CD4-positive, CD25-positive, alpha-beta regulatory T cell (primary cell): ENCODE measurements at regions not wholly inside any gene's neighbourhood (a gene's known extent, or its start where the extent isn't known, plus 50 kb on each side); places are given as distances from the start of the nearest gene placed in this dataset.
"Not testable (repeated sequence)": the region's sequence is repeated elsewhere in the genome, so short reads cannot be mapped to it uniquely, and the experiment has no call there.

Experiments used
- ATAC-seq, 2 donors: fragments of 150-1000 bp; cut with Tn5 transposase; one replicate each; pipeline ENCODE4 v1.10.0; 2021; ENCODE audit warnings: low read depth in 2 of 2, moderate number of reproducible peaks in 2 of 2, moderate library complexity in 1 of 2
- DNase-seq, 3 donors: peaks; one replicate each; pipeline versions ENCODE4 v3.0.0 to v3.0.0-alpha.2; 2012 to 2022; ENCODE audit warnings: mixed read lengths in 1 of 3
- H3K27ac ChIP-seq: one replicate; pipeline ENCODE4 v1.7.0; 2013; ENCODE audit warnings: mild to moderate bottlenecking, low read length; ENCODE audit not compliant: insufficient read depth, poor library complexity, severe bottlenecking
- H3K27me3 ChIP-seq: one replicate; pipeline ENCODE4 v1.7.0; 2013; ENCODE audit warnings: low read length; ENCODE audit not compliant: control insufficient read depth, insufficient read depth
- H3K36me3 ChIP-seq: one replicate; pipeline ENCODE4 v1.7.0; 2013; ENCODE audit warnings: mild to moderate bottlenecking, low read length, moderate library complexity; ENCODE audit not compliant: control insufficient read depth, insufficient read depth
- H3K4me1 ChIP-seq: 2 replicates; pipeline ENCODE4 v1.7.0; 2013; ENCODE audit warnings: mild to moderate bottlenecking, low read length; ENCODE audit not compliant: insufficient read depth, control insufficient read depth, poor library complexity, severe bottlenecking
- H3K4me3 ChIP-seq: one replicate; pipeline ENCODE4 v1.7.0; 2013; ENCODE audit warnings: low read depth, mild to moderate bottlenecking, low read length, moderate library complexity
- H3K9me3 ChIP-seq, 2 experiments: 1 replicate in 1 of 2; 2 replicates in 1 of 2; pipeline ENCODE4 v1.7.0; 2013; ENCODE audit warnings: low read length in 2 of 2, mild to moderate bottlenecking in 1 of 2, moderate library complexity in 1 of 2; ENCODE audit not compliant: control insufficient read depth in 2 of 2
- H3K27ac Mint-ChIP-seq, 3 donors: one replicate each; pipeline ENCODE4 v1.8.0; 2020 to 2022; ENCODE audit warnings: mild to moderate bottlenecking in 3 of 3, mixed read lengths in 3 of 3, moderate library complexity in 2 of 3
- H3K27me3 Mint-ChIP-seq: one replicate; pipeline ENCODE4 v1.8.0; 2022; ENCODE audit warnings: mild to moderate bottlenecking, mixed read lengths
- H3K36me3 Mint-ChIP-seq: one replicate; pipeline ENCODE4 v1.8.0; 2020; ENCODE audit warnings: mixed read lengths
- H3K4me1 Mint-ChIP-seq, 4 donors: one replicate each; pipeline ENCODE4 v1.8.0; 2020 to 2022; ENCODE audit warnings: mixed read lengths in 4 of 4, mild to moderate bottlenecking in 1 of 4
- H3K4me3 Mint-ChIP-seq, 4 donors: one replicate each; pipeline ENCODE4 v1.8.0; 2020 to 2022; ENCODE audit warnings: mild to moderate bottlenecking in 4 of 4, mixed read lengths in 4 of 4, moderate library complexity in 3 of 4
- H3K9me3 Mint-ChIP-seq, 7 donors: one replicate each; pipeline ENCODE4 v1.8.0; 2020 to 2022; ENCODE audit warnings: mixed read lengths in 7 of 7, mild to moderate bottlenecking in 3 of 7, moderate library complexity in 2 of 7

DNA sequence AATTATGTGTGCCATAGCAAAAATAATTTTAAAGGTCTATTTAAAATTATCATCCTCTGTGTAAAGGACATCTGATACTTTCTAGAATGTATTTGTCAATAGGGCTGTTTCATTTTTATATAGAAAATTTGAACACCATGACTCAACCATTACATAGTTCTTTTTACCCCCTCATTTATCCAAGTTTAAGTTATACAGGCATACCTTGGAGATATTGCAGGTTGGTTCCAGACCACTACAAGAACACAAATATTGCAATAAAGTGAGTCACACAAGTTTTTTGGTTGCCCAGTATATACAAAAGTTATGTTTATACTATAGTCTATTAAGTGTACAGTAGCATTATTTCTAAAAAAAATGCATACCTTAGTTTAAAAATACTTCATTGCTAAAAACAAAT is 130.4 kb downstream of the MSL3 start:
- no peaks in the 10 kb centered on the region for H3K27me3 ChIP-seq
- peaks cover 0 to 1% (median 0%) of the 10 kb centered on the region in 7 donors for H3K9me3 Mint-ChIP-seq
- H3K9me3 ChIP-seq = no peaks in the 10 kb centered on the region
- ATAC-seq = no peak
- H3K4me1 ChIP-seq = no peaks in the 10 kb centered on the region
- no peaks in the 10 kb centered on the region for H3K36me3 Mint-ChIP-seq
- no peak overlapping the region for H3K27ac Mint-ChIP-seq
- no peaks in the 10 kb centered on the region for H3K36me3 ChIP-seq
- no peaks in the 10 kb centered on the region for H3K4me1 Mint-ChIP-seq
- no peak overlapping the region for H3K27ac ChIP-seq
- no peak overlapping the region for H3K4me3 ChIP-seq
- DNase-seq = no peak
- H3K4me3 Mint-ChIP-seq = no peak overlapping the region
- H3K27me3 Mint-ChIP-seq = peaks cover 9% of the 10 kb centered on the region

DNA sequence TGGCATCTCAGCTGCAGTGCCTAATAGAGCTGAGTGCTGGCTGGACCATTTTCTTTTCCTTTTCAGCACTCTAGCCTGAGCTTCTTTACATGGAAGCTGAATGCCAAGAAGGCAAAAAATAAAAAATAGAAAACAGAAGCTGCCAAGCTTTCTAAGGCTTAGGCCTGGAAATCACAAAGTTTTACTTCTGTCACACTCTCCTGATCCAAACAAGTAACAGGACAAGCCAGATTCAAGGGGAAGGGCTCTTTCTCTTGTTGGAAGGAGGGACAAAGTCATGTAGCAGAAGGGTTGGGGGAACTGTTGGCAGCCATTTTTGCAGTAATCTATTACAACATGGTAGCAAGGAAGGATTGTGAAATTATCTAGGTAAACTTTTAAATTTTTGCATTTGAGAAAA is 131.8 kb downstream of the MSL3 start:
- Mint-ChIP-seq H3K9me3 (peaks cover 0 to 3% (median 0%) of the 10 kb centered on the region in 7 donors), H3K4me1 (no peaks in the 10 kb centered on the region), H3K36me3 (no peaks in the 10 kb centered on the region), H3K27ac (no peak overlapping the region), H3K27me3 (peaks cover 9% of the 10 kb centered on the region), H3K4me3 (no peak overlapping the region)
- H3K36me3 ChIP-seq = no peaks in the 10 kb centered on the region
- DNase-seq (no peak), ATAC-seq (no peak)
- no peaks in the 10 kb centered on the region for H3K4me1 ChIP-seq
- H3K27me3 ChIP-seq = no peaks in the 10 kb centered on the region
- H3K4me3 ChIP-seq = no peak overlapping the region
- H3K9me3 ChIP-seq = no peaks in the 10 kb centered on the region
- H3K27ac ChIP-seq = no peak overlapping the region

GRCh38 chrX:11890836-11891514 is 132.9 kb downstream of the MSL3 start:
- Mint-ChIP-seq H3K9me3 (peaks cover 0 to 3% (median 0%) of the 10 kb centered on the region in 7 donors), H3K4me1 (no peaks in the 10 kb centered on the region), H3K36me3 (no peaks in the 10 kb centered on the region), H3K4me3 (no peak overlapping the region), H3K27ac (peak overlapping the region in 1 of 3 donors; percentile 74), H3K27me3 (peaks cover 9% of the 10 kb centered on the region)
- no peak overlapping the region for H3K27ac ChIP-seq
- H3K4me3 ChIP-seq = no peak overlapping the region
- no peaks in the 10 kb centered on the region for H3K9me3 ChIP-seq
- H3K4me1 ChIP-seq = no peaks in the 10 kb centered on the region
- DNase-seq (no peak), ATAC-seq (no peak)
- H3K27me3 ChIP-seq = no peaks in the 10 kb centered on the region
- H3K36me3 ChIP-seq = no peaks in the 10 kb centered on the region

DNA sequence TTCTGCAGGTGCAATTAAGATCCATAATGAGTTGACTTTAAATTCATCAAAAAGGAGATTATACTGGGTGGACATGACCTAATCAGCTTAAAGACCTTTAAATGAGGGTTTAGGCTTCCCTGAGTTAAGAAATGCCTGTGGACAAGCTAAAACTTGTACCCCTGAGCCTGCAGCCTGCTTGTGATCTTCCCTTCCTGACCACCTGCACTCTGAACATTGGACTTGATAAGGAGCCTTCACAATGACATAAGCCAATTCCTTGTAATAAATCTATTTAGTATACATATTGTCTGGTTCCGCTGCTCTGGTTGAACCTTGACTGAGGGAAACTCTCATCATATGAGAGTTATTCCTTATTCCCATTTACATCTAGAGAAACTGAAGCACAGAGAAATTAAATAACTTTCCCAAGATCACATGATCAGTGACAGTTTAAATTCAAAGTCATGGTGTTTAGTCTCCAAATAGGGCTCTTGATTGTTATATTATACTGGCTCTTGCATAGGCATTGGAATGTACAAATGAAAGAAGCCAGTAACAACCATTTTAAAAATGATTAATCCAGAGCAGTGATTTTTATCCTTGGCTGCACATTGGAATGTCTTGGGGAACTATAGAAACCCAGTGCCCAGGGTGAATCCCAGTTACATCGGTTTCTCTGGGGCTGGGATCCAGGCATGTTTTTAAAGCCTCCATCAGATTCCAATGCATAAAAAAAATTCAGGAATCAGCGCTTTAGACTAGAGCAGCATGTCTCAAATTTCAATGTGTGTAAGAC is 136.1 kb downstream of the MSL3 start:
- no peaks in the 10 kb centered on the region for H3K27me3 ChIP-seq
- no peaks in the 10 kb centered on the region for H3K9me3 ChIP-seq
- no peak overlapping the region for H3K27ac ChIP-seq
- ATAC-seq (no peak), DNase-seq (no peak)
- Mint-ChIP-seq H3K4me3 (no peak overlapping the region), H3K27ac (no peak overlapping the region), H3K36me3 (no peaks in the 10 kb centered on the region), H3K9me3 (peaks cover 0 to 2% (median 0%) of the 10 kb centered on the region in 7 donors), H3K27me3 (peaks cover 9% of the 10 kb centered on the region), H3K4me1 (no peaks in the 10 kb centered on the region)
- no peaks in the 10 kb centered on the region for H3K4me1 ChIP-seq
- no peak overlapping the region for H3K4me3 ChIP-seq
- H3K36me3 ChIP-seq = no peaks in the 10 kb centered on the region

GRCh38 chrX:11899091-11899490 is 141.1 kb downstream of the MSL3 start:
- no peak overlapping the region for H3K4me3 Mint-ChIP-seq
- Histone ChIP-seq H3K27ac (no peak overlapping the region), H3K27me3 (no peaks in the 10 kb centered on the region), H3K4me3 (no peak overlapping the region), H3K4me1 (no peaks in the 10 kb centered on the region), H3K36me3 (no peaks in the 10 kb centered on the region), H3K9me3 (no peaks in the 10 kb centered on the region)
- H3K36me3 Mint-ChIP-seq = no peaks in the 10 kb centered on the region
- ATAC-seq (no peak), DNase-seq (no peak)
- H3K4me1 Mint-ChIP-seq = no peaks in the 10 kb centered on the region
- H3K27me3 Mint-ChIP-seq = no peaks in the 10 kb centered on the region
- no peak overlapping the region for H3K27ac Mint-ChIP-seq
- H3K9me3 Mint-ChIP-seq = peaks cover 0 to 2% (median 0%) of the 10 kb centered on the region in 7 donors

DNA sequence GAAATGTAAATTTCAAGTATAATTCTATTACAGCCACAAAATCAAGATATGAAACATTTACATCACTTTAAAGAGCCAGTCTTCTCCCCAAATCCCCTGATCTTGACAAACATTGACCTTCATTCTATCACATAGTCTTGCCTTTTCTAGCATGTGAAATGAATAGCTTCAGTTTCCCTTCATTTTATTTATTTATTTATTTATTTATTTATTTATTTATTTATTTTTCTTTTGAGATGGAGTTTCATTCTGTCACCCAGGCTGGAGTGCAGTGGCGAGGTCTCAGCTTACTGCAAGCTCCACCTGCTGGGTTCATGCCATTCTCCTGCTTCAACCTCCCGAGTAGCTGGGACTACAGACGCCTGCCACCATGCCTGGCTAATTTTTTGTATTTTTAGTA is 147.9 kb downstream of the MSL3 start:
- not testable (repeated sequence) for H3K4me3 Mint-ChIP-seq, H3K27ac Mint-ChIP-seq, H3K9me3 Mint-ChIP-seq, ATAC-seq, H3K4me3 ChIP-seq, H3K27ac ChIP-seq, H3K36me3 ChIP-seq, H3K27me3 ChIP-seq, H3K4me1 ChIP-seq, DNase-seq, H3K27me3 Mint-ChIP-seq, H3K4me1 Mint-ChIP-seq, H3K9me3 ChIP-seq, H3K36me3 Mint-ChIP-seq

GRCh38 chrX:11908371-11908770 is 150.3 kb downstream of the MSL3 start:
- no peaks in the 10 kb centered on the region for H3K36me3 Mint-ChIP-seq
- no peaks in the 10 kb centered on the region for H3K4me1 Mint-ChIP-seq
- H3K9me3 Mint-ChIP-seq = peaks cover 0 to 6% (median 0%) of the 10 kb centered on the region in 7 donors
- no peaks in the 10 kb centered on the region for H3K4me1 ChIP-seq
- no peak overlapping the region for H3K4me3 ChIP-seq
- DNase-seq (peak in 2 of 3 donors; percentile 7 to 32), ATAC-seq (no peak)
- no peak overlapping the region for H3K27ac ChIP-seq
- no peaks in the 10 kb centered on the region for H3K36me3 ChIP-seq
- H3K27me3 Mint-ChIP-seq = peaks cover 8% of the 10 kb centered on the region
- no peak overlapping the region for H3K27ac Mint-ChIP-seq
- H3K27me3 ChIP-seq = no peaks in the 10 kb centered on the region
- H3K9me3 ChIP-seq = no peaks in the 10 kb centered on the region
- no peak overlapping the region for H3K4me3 Mint-ChIP-seq

DNA sequence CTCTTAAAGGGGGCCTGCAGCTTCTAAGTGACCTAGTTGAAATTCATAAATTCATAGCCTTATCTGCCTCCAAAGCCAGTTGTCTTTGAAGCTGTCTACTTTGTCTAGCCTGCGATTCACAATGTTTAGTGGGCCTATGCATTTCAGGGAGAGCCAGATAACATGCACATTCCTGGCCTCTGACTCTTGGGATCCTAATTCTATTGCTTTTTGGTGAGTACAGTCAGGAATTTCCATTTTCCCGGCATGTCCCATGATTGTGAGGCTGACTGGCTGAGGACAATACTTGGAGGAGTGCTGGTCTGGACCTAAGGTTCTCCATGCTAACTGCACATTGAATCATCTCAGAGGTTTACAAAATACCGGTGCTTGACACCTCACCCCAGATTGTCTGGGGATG is 155.0 kb downstream of the MSL3 start:
- H3K4me3 Mint-ChIP-seq = no peak overlapping the region
- no peak for DNase-seq
- no peak overlapping the region for H3K27ac Mint-ChIP-seq
- Histone ChIP-seq H3K9me3 (no peaks in the 10 kb centered on the region), H3K27ac (no peak overlapping the region), H3K4me1 (no peaks in the 10 kb centered on the region), H3K36me3 (no peaks in the 10 kb centered on the region), H3K27me3 (no peaks in the 10 kb centered on the region), H3K4me3 (no peak overlapping the region)
- no peak for ATAC-seq
- H3K27me3 Mint-ChIP-seq = peaks cover 4% of the 10 kb centered on the region
- H3K4me1 Mint-ChIP-seq = no peaks in the 10 kb centered on the region
- H3K9me3 Mint-ChIP-seq = no peaks in the 10 kb centered on the region
- no peaks in the 10 kb centered on the region for H3K36me3 Mint-ChIP-seq
